Left ventricle myocardium inferior (tissue), 1 donor: ENCODE measurements at regions not wholly inside any gene's neighbourhood (a gene's known extent, or its start where the extent isn't known, plus 50 kb on each side); places are given as distances from the start of the nearest gene placed in this dataset.

Experiments used
- DNase-seq: peaks from one replicate; pipeline ENCODE4 v3.0.0-alpha.2; 2020
- H3K27ac ChIP-seq: fragments of 200-600 bp; replicated peaks from 2 replicates; pipeline ENCODE4 v1.8.0; 2021
- H3K27me3 ChIP-seq: fragments of 200-600 bp; 2 replicates; pipeline ENCODE4 v1.8.0; 2021; ENCODE audit warnings: low read depth
- H3K36me3 ChIP-seq: fragments of 200-600 bp; 2 replicates; pipeline ENCODE4 v1.8.0; 2021
- H3K4me1 ChIP-seq: fragments of 200-600 bp; 2 replicates; pipeline ENCODE4 v1.8.0; 2021
- H3K4me3 ChIP-seq: fragments of 200-600 bp; 2 replicates; pipeline ENCODE4 v1.8.0; 2021; ENCODE audit warnings: mild to moderate bottlenecking, moderate library complexity
- H3K9me3 ChIP-seq: fragments of 200-600 bp; replicated peaks from 2 replicates; pipeline ENCODE4 v1.8.0; 2021
- intact Hi-C: fragments of 100-400 bp; cut with micrococcal nuclease; formaldehyde crosslinking; loops from one replicate; pipeline ENCODE4 v1.11.0; 2022
- TF ChIP-seq, protein P1 (sequence below): fragments of 200-600 bp; IDR thresholded peaks from 2 replicates; pipeline ENCODE4 v1.8.0; 2021; ENCODE audit warnings: antibody characterized with exemption, mild to moderate bottlenecking, borderline replicate concordance
- donor health status: DM: no; HTN: yes; CAD: no; lungs with severe emphysema.

GRCh38 chr10:6997509-6997908 is 413.3 kb downstream of the SFMBT2 start:
- no peak for DNase-seq
- H3K36me3 ChIP-seq: no peaks in the 10 kb centered on the region
- no peaks in the 10 kb centered on the region for H3K9me3 ChIP-seq
- TF ChIP-seq, protein P1, sequence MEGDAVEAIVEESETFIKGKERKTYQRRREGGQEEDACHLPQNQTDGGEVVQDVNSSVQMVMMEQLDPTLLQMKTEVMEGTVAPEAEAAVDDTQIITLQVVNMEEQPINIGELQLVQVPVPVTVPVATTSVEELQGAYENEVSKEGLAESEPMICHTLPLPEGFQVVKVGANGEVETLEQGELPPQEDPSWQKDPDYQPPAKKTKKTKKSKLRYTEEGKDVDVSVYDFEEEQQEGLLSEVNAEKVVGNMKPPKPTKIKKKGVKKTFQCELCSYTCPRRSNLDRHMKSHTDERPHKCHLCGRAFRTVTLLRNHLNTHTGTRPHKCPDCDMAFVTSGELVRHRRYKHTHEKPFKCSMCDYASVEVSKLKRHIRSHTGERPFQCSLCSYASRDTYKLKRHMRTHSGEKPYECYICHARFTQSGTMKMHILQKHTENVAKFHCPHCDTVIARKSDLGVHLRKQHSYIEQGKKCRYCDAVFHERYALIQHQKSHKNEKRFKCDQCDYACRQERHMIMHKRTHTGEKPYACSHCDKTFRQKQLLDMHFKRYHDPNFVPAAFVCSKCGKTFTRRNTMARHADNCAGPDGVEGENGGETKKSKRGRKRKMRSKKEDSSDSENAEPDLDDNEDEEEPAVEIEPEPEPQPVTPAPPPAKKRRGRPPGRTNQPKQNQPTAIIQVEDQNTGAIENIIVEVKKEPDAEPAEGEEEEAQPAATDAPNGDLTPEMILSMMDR: no peak
- no peak overlapping the region for H3K27ac ChIP-seq
- no peaks in the 10 kb centered on the region for H3K4me1 ChIP-seq
- intact Hi-C loops: no loop called here
- no peak overlapping the region for H3K4me3 ChIP-seq
- peaks cover 27% of the 10 kb centered on the region for H3K27me3 ChIP-seq

- intact Hi-C loops: no loop called here
- TF ChIP-seq, protein P1: no peak
- H3K9me3 ChIP-seq: no peaks in the 10 kb centered on the region
These were observed 414.4 kb downstream of the SFMBT2 start for GRCh38 chr10:6996431-6996830.

DNA sequence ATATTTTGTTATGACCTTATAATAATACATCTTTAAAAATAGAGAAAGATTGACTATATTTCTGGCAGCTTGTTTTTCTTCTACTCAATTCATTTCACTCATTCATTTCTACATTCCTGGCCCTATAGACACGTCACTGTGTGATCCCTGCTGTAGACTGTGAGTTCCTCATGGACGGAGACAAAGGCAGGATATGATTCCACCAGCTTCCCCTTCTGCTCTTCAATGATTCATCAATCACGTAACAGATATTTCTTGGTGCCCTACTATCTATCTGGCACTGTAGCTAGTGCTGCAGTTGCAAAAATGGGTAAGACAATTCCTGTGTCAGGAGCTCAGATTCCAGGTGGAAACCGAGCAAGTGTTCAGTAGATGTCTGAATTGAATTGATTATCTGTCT is 415.0 kb downstream of the SFMBT2 start:
- no peak for DNase-seq
- Histone ChIP-seq H3K27me3 (peaks cover 12% of the 10 kb centered on the region), H3K4me3 (no peak overlapping the region), H3K4me1 (no peaks in the 10 kb centered on the region), H3K27ac (no peak overlapping the region), H3K9me3 (no peaks in the 10 kb centered on the region), H3K36me3 (no peaks in the 10 kb centered on the region)
- TF ChIP-seq, protein P1: no peak
- intact Hi-C loops: no loop called here

More at GRCh38 chr10:6996431-6996830, 414.4 kb downstream of the SFMBT2 start:
- no peaks in the 10 kb centered on the region for H3K36me3 ChIP-seq
- H3K4me1 ChIP-seq: no peaks in the 10 kb centered on the region
- peaks cover 18% of the 10 kb centered on the region for H3K27me3 ChIP-seq
- no peak overlapping the region for H3K4me3 ChIP-seq
- H3K27ac ChIP-seq: no peak overlapping the region
- DNase-seq: no peak

GRCh38 chr10:6995341-6995740 is 415.3 kb upstream of the PRKCQ start:
- Histone ChIP-seq H3K27me3 (peaks cover 9% of the 10 kb centered on the region), H3K4me3 (no peak overlapping the region), H3K9me3 (no peaks in the 10 kb centered on the region), H3K27ac (no peak overlapping the region), H3K36me3 (no peaks in the 10 kb centered on the region), H3K4me1 (no peaks in the 10 kb centered on the region)
- DNase-seq: no peak
- intact Hi-C loops: no loop called here
- TF ChIP-seq, protein P1: no peak

DNA sequence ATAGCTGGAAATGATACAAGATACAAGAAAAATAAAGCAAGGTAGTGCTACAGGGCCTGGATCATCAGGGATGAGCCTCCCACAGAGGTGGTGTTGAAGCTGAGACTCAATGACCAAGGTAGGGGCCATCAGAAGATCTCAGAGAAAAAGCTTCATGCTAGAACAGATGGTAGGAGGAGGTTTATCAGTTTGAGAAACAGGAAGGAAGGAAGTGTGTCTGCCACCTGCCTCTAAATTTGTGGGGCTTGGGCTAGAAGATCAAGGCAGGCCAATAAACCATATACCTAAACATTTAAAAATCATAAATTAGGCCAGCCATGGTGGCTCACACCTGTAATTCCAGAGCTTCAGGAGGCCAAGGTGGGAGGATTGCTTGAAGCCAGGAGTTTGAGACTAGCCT is 410.8 kb upstream of the PRKCQ start:
- H3K27ac ChIP-seq: no peak overlapping the region
- no peaks in the 10 kb centered on the region for H3K4me1 ChIP-seq
- TF ChIP-seq, protein P1: no peak
- no peak overlapping the region for H3K4me3 ChIP-seq
- no peak for DNase-seq
- H3K27me3 ChIP-seq: peaks cover 5% of the 10 kb centered on the region
- intact Hi-C loops: no loop called here
- no peaks in the 10 kb centered on the region for H3K9me3 ChIP-seq
- no peaks in the 10 kb centered on the region for H3K36me3 ChIP-seq

GRCh38 chr10:6988654-6989053 is 408.6 kb upstream of the PRKCQ start:
- Histone ChIP-seq H3K4me3 (no peak overlapping the region), H3K9me3 (no peaks in the 10 kb centered on the region), H3K36me3 (no peaks in the 10 kb centered on the region), H3K27me3 (peaks cover 23% of the 10 kb centered on the region), H3K27ac (no peak overlapping the region), H3K4me1 (no peaks in the 10 kb centered on the region)
- TF ChIP-seq, protein P1: no peak
- no peak for DNase-seq
- intact Hi-C loops: no loop called here
